K562 (cell line): ENCODE measurements at regions not wholly inside any gene's neighbourhood (a gene's known extent, or its start where the extent isn't known, plus 50 kb on each side); places are given as distances from the start of the nearest gene placed in this dataset.

Experiments
- RBM39 ChIP-seq: fragments of 200-400 bp; formaldehyde crosslinking; optimal IDR thresholded peaks from 2 replicates; pipeline ENCODE3; 2018; ENCODE audit warnings: low read depth, low read length
- SNAPC5 ChIP-seq: fragments of 250-450 bp; sonication (Bioruptor Pico); IDR thresholded peaks from 2 replicates; pipeline ENCODE4 v1.8.0; 2021; ENCODE audit warnings: moderate library complexity, mild to moderate bottlenecking, inconsistent platforms
- TF ChIP-seq, protein P1 (sequence below), 3 experiments: IDR thresholded peaks in 2 of 3; conservative IDR thresholded peaks in 1 of 3; 2 replicates each; pipeline ENCODE4 v1.5.1; 2011 to 2012; ENCODE audit warnings: low read length in 3 of 3, mild to moderate bottlenecking in 3 of 3, control low read depth in 2 of 3, improper control_type of control experiment in 1 of 3, inconsistent platforms in 1 of 3, low read depth in 1 of 3, mixed read lengths in 1 of 3, moderate library complexity in 1 of 3; ENCODE audit not compliant: insufficient read depth in 2 of 3

DNA sequence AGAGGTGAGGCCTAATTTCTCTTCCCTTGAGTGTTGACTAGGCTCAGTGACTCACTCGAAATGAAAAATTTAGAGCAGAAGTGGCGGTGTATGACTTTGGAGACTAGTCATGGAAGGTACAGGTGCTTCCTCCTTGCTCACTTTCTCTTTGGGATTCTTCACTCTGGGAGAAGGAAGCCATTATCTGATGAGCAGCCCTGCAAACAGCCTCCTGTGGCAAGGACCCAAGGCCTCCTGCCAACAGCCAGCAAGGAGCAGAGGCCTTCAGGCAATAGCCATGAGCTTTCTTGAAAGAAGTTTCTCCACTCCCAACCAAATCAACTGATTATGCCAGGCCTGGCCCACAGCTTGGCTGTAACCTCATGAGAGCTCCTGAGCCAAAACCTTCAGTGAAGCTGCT lies 369.6 kb upstream of the VWC2 start:
- TF ChIP-seq RBM39 (no peak), SNAPC5 (no peak)
- TF ChIP-seq, protein P1, sequence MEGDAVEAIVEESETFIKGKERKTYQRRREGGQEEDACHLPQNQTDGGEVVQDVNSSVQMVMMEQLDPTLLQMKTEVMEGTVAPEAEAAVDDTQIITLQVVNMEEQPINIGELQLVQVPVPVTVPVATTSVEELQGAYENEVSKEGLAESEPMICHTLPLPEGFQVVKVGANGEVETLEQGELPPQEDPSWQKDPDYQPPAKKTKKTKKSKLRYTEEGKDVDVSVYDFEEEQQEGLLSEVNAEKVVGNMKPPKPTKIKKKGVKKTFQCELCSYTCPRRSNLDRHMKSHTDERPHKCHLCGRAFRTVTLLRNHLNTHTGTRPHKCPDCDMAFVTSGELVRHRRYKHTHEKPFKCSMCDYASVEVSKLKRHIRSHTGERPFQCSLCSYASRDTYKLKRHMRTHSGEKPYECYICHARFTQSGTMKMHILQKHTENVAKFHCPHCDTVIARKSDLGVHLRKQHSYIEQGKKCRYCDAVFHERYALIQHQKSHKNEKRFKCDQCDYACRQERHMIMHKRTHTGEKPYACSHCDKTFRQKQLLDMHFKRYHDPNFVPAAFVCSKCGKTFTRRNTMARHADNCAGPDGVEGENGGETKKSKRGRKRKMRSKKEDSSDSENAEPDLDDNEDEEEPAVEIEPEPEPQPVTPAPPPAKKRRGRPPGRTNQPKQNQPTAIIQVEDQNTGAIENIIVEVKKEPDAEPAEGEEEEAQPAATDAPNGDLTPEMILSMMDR (IDR thresholded peaks at IDR 0.05 in 2 of 3, conservative IDR thresholded peaks at IDR 0.05 in 1 of 3; ENCODE audit: insufficient read depth in 2 of 3, low read depth in 1 of 3, low read length in 3 of 3): no peak
